ENCODE measurements at regions not wholly inside any gene's neighbourhood (a gene's known extent, or its start where the extent isn't known, plus 50 kb on each side); places are given as distances from the start of the nearest gene placed in this dataset.

DNA sequence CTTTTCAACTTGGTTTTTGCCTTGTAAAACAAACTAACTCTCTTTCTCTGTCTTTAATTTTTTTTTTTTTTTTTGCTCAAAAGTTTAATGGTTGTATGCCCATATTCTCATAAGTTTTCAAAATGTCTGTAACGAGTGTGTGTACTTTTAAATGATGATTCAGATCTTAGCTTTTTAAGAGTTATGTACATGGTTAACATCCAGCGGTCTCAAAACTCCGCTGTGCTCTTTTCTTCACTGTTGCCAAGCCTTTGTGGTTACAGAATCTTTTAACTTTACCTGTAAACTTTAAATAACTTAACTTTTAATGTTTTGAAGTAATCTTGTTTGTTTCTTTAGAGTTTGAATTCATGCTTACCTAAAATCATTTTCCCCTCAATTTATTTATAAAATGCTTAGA, 133.0 kb downstream of the SAMD5 start:
- Histone ChIP-seq H3K4me1 (ENCODE audit: control insufficient read depth in 2 of 2, insufficient read depth in 2 of 2, low read length in 2 of 2) (no peaks in the 10 kb centered on the region), H3K27ac (ENCODE audit: low read depth in 1 of 2, low read length in 1 of 2) (no peak overlapping the region), H3K36me3 (ENCODE audit: control insufficient read depth in 2 of 2, insufficient read depth in 2 of 2, low read length in 1 of 2) (no peaks in the 10 kb centered on the region), H3K27me3 (ENCODE audit: control insufficient read depth in 2 of 2, insufficient read depth in 1 of 2, low read length in 1 of 2) (no peaks in the 10 kb centered on the region), H3K9me3 (ENCODE audit: control insufficient read depth in 2 of 2, insufficient read depth in 1 of 2, low read length in 1 of 2) (no peaks in the 10 kb centered on the region), H3K4me3 (ENCODE audit: low read length in 2 of 2) (no peak overlapping the region)
- WGBS, result 91% methylated on average over 3 of the region's 3 CpGs
- DNase-seq (ENCODE audit: low read depth in 6 of 9, low spot score in 9 of 9), result no peak

DNA sequence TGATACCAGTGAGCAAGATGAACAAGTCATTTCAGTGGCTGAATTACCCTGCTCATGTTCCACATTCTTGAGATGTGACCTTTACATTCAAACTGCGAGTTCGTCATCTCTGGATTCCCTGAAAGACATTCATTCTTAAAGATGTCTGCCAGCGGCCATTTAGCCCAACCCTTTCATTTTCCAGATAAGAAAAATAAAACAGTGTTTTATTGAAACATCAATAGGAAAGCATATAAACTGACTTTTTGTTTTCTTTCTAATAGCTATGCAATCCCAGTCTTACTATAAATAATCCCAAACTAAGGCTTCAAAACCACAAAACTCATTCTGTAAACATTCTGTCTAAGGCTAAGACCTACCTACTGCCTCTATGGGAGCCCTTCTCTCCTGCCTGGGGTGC, 134.0 kb downstream of the SAMD5 start:
- no peaks in the 10 kb centered on the region for H3K27me3 ChIP-seq (ENCODE audit: control insufficient read depth in 2 of 2, insufficient read depth in 1 of 2, low read length in 1 of 2)
- no peak overlapping the region for H3K27ac ChIP-seq (ENCODE audit: low read depth in 1 of 2, low read length in 1 of 2)
- H3K4me1 ChIP-seq (ENCODE audit: control insufficient read depth in 2 of 2, insufficient read depth in 2 of 2, low read length in 2 of 2), result no peaks in the 10 kb centered on the region
- WGBS, result 95% methylated on average over 3 of the region's 3 CpGs
- H3K4me3 ChIP-seq (ENCODE audit: low read length in 2 of 2), result no peak overlapping the region
- no peaks in the 10 kb centered on the region for H3K9me3 ChIP-seq (ENCODE audit: control insufficient read depth in 2 of 2, insufficient read depth in 1 of 2, low read length in 1 of 2)
- no peaks in the 10 kb centered on the region for H3K36me3 ChIP-seq (ENCODE audit: control insufficient read depth in 2 of 2, insufficient read depth in 2 of 2, low read length in 1 of 2)
- no peak for DNase-seq (ENCODE audit: low read depth in 6 of 9, low spot score in 9 of 9)

DNA sequence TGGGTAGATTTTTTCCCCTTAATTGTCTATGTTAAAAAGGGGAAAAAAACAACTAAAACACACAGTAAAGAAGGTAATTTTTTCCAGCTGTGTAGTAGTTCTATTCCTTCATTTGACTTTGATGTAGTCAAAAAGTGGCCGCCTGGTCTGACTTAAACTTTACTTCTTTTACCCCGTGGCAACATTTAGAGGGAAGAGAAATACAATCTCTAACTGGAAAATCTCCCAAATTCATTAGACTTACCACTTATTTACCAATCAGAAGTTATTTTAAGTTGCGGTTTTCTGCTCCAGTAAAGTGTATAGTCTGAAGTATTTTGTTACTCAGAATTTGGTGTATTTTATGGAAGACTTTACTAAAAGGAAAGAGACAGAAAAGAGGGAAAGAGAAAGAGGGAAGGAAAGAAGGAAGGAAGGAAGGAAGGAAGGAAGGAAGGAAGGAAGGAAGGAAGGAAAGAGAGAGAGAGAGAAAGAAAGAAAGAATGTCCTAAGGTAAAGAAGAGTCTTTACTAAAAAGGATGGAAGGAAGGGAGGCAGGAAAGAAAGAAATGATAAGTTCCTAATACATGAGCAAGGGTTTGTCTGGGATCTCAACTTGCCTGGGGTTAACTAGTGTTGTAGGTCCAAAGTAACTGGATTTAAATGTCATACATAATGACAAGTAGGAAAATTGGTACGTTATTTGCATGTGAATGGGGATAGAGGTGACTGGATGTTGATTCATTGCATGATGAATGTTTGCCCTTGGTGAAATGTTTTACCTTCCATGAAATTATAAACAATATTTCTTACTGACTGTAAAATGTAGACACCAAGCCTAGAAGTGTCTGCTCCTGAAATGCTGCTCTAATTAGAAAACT, 135.1 kb downstream of the SAMD5 start:
- Histone ChIP-seq H3K27ac (ENCODE audit: low read depth in 1 of 2, low read length in 1 of 2) (no peak overlapping the region), H3K36me3 (ENCODE audit: control insufficient read depth in 2 of 2, insufficient read depth in 2 of 2, low read length in 1 of 2) (no peaks in the 10 kb centered on the region), H3K4me3 (ENCODE audit: low read length in 2 of 2) (no peak overlapping the region), H3K27me3 (ENCODE audit: control insufficient read depth in 2 of 2, insufficient read depth in 1 of 2, low read length in 1 of 2) (no peaks in the 10 kb centered on the region), H3K4me1 (ENCODE audit: control insufficient read depth in 2 of 2, insufficient read depth in 2 of 2, low read length in 2 of 2) (no peaks in the 10 kb centered on the region), H3K9me3 (ENCODE audit: control insufficient read depth in 2 of 2, insufficient read depth in 1 of 2, low read length in 1 of 2) (no peaks in the 10 kb centered on the region)
- WGBS, result 91% methylated on average over 4 of the region's 4 CpGs
- no peak for DNase-seq (ENCODE audit: low read depth in 6 of 9, low spot score in 9 of 9)

DNA sequence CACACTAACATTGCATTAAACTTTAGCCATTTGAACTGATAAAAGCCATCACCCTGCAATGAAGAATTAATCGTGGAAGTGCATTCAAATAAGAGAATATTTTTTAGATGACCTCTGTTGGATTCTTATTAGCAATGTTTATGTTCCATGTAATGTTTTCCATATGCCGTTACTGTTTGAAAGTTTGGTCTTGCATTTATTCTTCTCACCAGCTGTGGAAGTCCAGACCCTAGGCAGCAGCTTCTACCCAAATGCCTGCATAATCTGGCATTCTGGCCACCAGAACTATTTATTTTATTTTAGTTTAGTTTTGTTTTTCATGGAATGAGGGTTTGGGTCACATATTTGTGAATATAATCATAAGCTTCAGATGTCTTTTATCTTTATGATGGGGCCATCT, 140.4 kb downstream of the SAMD5 start:
- Histone ChIP-seq H3K27ac (ENCODE audit: low read depth in 1 of 2, low read length in 1 of 2) (no peak overlapping the region), H3K9me3 (ENCODE audit: control insufficient read depth in 2 of 2, insufficient read depth in 1 of 2, low read length in 1 of 2) (no peaks in the 10 kb centered on the region), H3K27me3 (ENCODE audit: control insufficient read depth in 2 of 2, insufficient read depth in 1 of 2, low read length in 1 of 2) (no peaks in the 10 kb centered on the region), H3K4me3 (ENCODE audit: low read length in 2 of 2) (no peak overlapping the region), H3K4me1 (ENCODE audit: control insufficient read depth in 2 of 2, insufficient read depth in 2 of 2, low read length in 2 of 2) (no peaks in the 10 kb centered on the region), H3K36me3 (ENCODE audit: control insufficient read depth in 2 of 2, insufficient read depth in 2 of 2, low read length in 1 of 2) (no peaks in the 10 kb centered on the region)
- WGBS, result 95% methylated on average over 2 of the region's 2 CpGs
- no peak for DNase-seq (ENCODE audit: low read depth in 6 of 9, low spot score in 9 of 9)

DNA sequence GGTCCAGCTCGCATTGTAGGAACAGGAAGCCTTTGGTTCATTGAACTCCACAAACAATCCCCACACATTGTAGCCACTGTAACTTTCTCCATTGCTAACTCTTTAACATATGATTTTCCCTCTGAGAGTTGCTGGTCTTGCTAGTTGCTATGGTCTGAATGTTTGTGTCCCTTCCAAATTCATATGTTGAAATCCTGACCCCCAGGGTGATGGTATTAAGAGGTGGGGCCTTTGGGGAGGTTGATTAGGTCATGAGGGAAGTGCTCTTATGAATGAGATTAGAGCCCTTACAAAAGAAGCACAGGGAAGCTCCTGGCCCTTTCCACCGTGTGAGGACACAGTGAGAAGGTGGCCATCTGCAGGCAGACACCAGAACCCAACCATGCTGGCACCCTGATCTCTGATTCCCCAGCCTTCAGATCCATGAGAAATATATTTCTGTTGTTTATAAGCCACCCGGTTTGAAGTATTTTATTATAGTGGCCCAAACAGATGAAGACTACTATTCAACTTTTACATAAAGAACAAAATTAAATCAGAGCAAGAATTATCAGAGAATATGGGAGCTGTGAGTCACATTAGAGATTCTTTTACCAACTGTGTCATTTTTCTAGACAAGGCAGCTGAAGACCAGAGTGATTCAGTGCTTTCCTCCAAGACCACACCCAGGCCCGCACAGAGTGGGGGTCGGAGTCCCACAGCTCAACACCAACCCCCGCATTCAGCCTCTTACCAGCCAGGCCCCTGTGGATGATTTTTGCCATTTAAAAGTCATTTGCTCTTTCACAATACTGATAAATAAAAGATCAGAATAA, 143.0 kb downstream of the SAMD5 start:
- Histone ChIP-seq H3K27ac (ENCODE audit: low read depth in 1 of 2, low read length in 1 of 2) (no peak overlapping the region), H3K4me3 (ENCODE audit: low read length in 2 of 2) (no peak overlapping the region), H3K4me1 (ENCODE audit: control insufficient read depth in 2 of 2, insufficient read depth in 2 of 2, low read length in 2 of 2) (no peaks in the 10 kb centered on the region), H3K36me3 (ENCODE audit: control insufficient read depth in 2 of 2, insufficient read depth in 2 of 2, low read length in 1 of 2) (no peaks in the 10 kb centered on the region), H3K9me3 (ENCODE audit: control insufficient read depth in 2 of 2, insufficient read depth in 1 of 2, low read length in 1 of 2) (no peaks in the 10 kb centered on the region), H3K27me3 (ENCODE audit: control insufficient read depth in 2 of 2, insufficient read depth in 1 of 2, low read length in 1 of 2) (no peaks in the 10 kb centered on the region)
- DNase-seq (ENCODE audit: low read depth in 6 of 9, low spot score in 9 of 9), result no peak
- WGBS, result 80% methylated on average over 6 of the region's 6 CpGs

DNA sequence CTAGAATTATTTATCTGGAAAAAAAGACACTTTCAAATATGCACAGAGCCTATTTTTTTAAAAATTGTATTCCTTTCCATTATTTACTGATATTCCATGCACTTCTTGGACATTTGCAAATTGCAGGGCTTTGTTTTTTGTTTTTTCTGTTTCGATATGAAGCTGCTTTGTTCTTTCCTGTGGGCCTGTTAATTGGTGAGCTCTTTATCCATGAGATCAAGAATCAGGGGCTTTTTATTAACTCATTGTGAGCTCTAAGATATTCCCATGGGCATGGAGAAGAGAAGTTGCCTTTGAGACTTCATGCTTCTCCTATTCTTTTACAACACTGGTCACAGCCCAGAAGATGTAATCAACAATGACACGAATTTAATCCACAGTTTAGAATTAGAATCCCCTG, 145.1 kb downstream of the SAMD5 start:
- WGBS, result 93% methylated on average over 2 of the region's 2 CpGs
- no peak overlapping the region for H3K27ac ChIP-seq (ENCODE audit: low read depth in 1 of 2, low read length in 1 of 2)
- H3K9me3 ChIP-seq (ENCODE audit: control insufficient read depth in 2 of 2, insufficient read depth in 1 of 2, low read length in 1 of 2), result no peaks in the 10 kb centered on the region
- H3K27me3 ChIP-seq (ENCODE audit: control insufficient read depth in 2 of 2, insufficient read depth in 1 of 2, low read length in 1 of 2), result no peaks in the 10 kb centered on the region
- H3K36me3 ChIP-seq (ENCODE audit: control insufficient read depth in 2 of 2, insufficient read depth in 2 of 2, low read length in 1 of 2), result no peaks in the 10 kb centered on the region
- H3K4me1 ChIP-seq (ENCODE audit: control insufficient read depth in 2 of 2, insufficient read depth in 2 of 2, low read length in 2 of 2), result no peaks in the 10 kb centered on the region
- H3K4me3 ChIP-seq (ENCODE audit: low read length in 2 of 2), result no peak overlapping the region
- DNase-seq (ENCODE audit: low read depth in 6 of 9, low spot score in 9 of 9), result no peak

DNA sequence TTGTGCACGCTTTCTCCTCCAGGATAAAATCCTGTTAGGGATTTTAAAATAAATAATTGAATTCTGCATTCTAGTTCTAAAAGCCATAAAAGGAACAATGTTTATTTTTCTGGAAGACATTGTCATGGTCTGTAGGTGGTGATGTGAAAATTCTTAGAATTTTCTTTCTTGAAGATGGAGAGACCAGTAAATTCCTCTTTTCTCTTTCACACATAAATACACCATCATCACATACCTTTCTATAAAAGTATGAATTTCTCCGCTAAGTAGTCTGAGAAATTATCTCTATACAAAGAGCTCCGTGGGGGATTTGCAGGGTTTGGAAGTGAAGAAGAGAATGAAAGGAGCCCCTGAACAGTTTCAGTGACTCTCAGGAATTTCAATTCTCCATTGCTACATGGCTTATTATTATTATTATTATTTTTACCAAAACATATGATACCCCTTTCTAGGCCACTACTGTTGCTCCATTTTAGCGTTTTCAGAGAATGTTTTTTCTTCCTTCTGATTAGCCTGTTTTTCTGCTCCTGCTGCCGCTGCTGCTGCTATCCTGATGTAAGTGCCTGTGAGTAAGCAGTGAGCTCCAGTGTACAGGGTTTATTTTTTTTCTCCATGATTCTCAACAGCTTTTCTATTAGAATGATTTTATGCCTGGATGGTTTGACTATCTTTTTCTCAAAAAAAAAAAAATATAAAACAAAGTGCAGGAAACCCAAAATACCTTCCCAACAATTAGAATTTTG, 145.8 kb downstream of the SAMD5 start:
- no peak for DNase-seq (ENCODE audit: low read depth in 6 of 9, low spot score in 9 of 9)
- 96% methylated on average over 5 of the region's 5 CpGs for WGBS
- Histone ChIP-seq H3K36me3 (ENCODE audit: control insufficient read depth in 2 of 2, insufficient read depth in 2 of 2, low read length in 1 of 2) (no peaks in the 10 kb centered on the region), H3K27ac (ENCODE audit: low read depth in 1 of 2, low read length in 1 of 2) (no peak overlapping the region), H3K4me1 (ENCODE audit: control insufficient read depth in 2 of 2, insufficient read depth in 2 of 2, low read length in 2 of 2) (no peaks in the 10 kb centered on the region), H3K9me3 (ENCODE audit: control insufficient read depth in 2 of 2, insufficient read depth in 1 of 2, low read length in 1 of 2) (no peaks in the 10 kb centered on the region), H3K27me3 (ENCODE audit: control insufficient read depth in 2 of 2, insufficient read depth in 1 of 2, low read length in 1 of 2) (no peaks in the 10 kb centered on the region), H3K4me3 (ENCODE audit: low read length in 2 of 2) (no peak overlapping the region)

DNA sequence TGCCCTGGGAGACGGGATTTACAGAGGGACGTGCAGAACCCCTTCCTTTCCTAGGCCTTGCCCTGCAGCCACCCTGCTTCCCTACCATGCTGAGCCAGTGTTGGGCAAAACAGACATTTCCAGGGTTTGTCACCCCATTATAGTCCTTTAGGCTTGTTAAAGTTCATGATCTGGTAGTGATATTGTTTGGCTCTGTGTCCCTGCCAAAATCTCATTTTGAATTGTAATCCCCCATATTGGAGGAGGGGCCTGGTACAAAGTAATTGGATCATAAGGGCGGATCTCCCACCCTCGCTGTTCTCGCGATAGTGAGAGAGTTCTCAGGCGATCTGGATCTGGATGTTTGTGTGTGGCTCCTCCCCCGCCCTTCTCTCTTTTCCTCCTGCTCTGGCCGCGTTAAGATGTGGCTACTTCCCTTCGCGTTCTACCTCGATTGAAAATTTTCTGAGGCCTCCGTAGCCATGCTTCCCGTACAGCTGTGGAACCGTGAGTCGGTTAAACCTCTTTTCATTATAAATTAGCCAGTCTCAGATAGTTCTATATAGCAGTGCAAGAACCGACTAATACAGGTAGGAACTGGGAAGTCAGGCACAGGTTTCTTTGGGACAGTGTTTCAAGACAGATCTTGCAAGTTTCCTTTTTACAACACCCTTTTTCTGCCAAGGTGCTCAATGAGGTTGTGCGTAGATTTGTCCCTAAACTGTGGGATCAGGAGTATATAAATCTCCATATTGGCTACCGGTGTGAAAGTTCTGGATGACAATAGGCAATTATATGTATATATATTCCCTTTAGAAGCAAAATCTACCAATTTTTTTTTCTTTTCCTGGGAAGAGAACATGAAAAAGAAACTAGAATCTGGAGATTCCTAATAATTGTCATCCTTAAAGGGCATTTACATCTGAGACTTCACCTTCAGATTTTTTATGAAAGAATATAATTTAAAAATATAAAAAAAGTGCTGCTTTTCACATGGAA, 152.1 kb downstream of the SAMD5 start:
- Histone ChIP-seq H3K4me1 (ENCODE audit: control insufficient read depth in 2 of 2, insufficient read depth in 2 of 2, low read length in 2 of 2) (no peaks in the 10 kb centered on the region), H3K36me3 (ENCODE audit: control insufficient read depth in 2 of 2, insufficient read depth in 2 of 2, low read length in 1 of 2) (no peaks in the 10 kb centered on the region), H3K27ac (ENCODE audit: low read depth in 1 of 2, low read length in 1 of 2) (no peak overlapping the region), H3K27me3 (ENCODE audit: control insufficient read depth in 2 of 2, insufficient read depth in 1 of 2, low read length in 1 of 2) (no peaks in the 10 kb centered on the region), H3K9me3 (ENCODE audit: control insufficient read depth in 2 of 2, insufficient read depth in 1 of 2, low read length in 1 of 2) (no peaks in the 10 kb centered on the region), H3K4me3 (ENCODE audit: low read length in 2 of 2) (no peak overlapping the region)
- 97% methylated on average over 20 of the region's 20 CpGs for WGBS
- no peak for DNase-seq (ENCODE audit: low read depth in 6 of 9, low spot score in 9 of 9)

Measured in thymus (tissue), 11 donors.